Sigmoid colon (tissue), 6 donors: ENCODE measurements at regions not wholly inside any gene's neighbourhood (a gene's known extent, or its start where the extent isn't known, plus 50 kb on each side); places are given as distances from the start of the nearest gene placed in this dataset.

Experiments
- DNase-seq: peaks from one replicate; pipeline ENCODE4 v3.0.0-alpha.2; 2019
- H3K27ac ChIP-seq, 4 donors: fragments of 200-600 bp; sonication (generic); one replicate each; pipeline ENCODE4 v1.5.1; 2016 to 2019; ENCODE audit warnings: mild to moderate bottlenecking in 1 of 4
- H3K27me3 ChIP-seq, 3 donors: fragments of 200-600 bp; sonication (generic); one replicate each; pipeline ENCODE4 v1.5.1; 2019; ENCODE audit warnings: mild to moderate bottlenecking in 1 of 3
- H3K36me3 ChIP-seq, 4 donors: fragments of 200-600 bp; sonication (generic); one replicate each; pipeline ENCODE4 v1.5.1; 2016 to 2019
- H3K4me1 ChIP-seq, 4 donors: fragments of 200-600 bp; sonication (generic); one replicate each; pipeline ENCODE4 v1.5.1; 2017 to 2019
- H3K4me3 ChIP-seq, 4 donors: fragments of 200-600 bp; sonication (generic); one replicate each; pipeline ENCODE4 v1.5.1; 2017 to 2019; ENCODE audit warnings: mild to moderate bottlenecking in 2 of 4, moderate library complexity in 1 of 4
- H3K9me3 ChIP-seq, 4 donors: fragments of 200-600 bp in 3 of 4; sonication (generic) in 3 of 4; one replicate each; pipeline versions ENCODE4 v1.5.1 to v1.6.1; 2013 to 2019
- CTCF ChIP-seq, 4 experiments: fragments of 450-650 bp in 3 of 4; fragments of 200-600 bp in 1 of 4; IDR thresholded peaks; one replicate each; pipeline ENCODE4 v1.5.1; 2016 to 2019; ENCODE audit warnings: antibody characterized with exemption in 4 of 4, mild to moderate bottlenecking in 3 of 4, moderate library complexity in 2 of 4
- EP300 ChIP-seq, 4 donors: sonication (generic); formaldehyde crosslinking; IDR thresholded peaks; one replicate each; pipeline ENCODE4 v1.6.1; 2017; ENCODE audit warnings: antibody characterized with exemption in 4 of 4
- POLR2A ChIP-seq, 2 donors: fragments of 450-650 bp; IDR thresholded peaks; one replicate each; pipeline ENCODE4 v1.6.1; 2016; ENCODE audit warnings: antibody characterized with exemption in 2 of 2, mild to moderate bottlenecking in 2 of 2, moderate library complexity in 2 of 2
- POLR2AphosphoS5 ChIP-seq, 4 donors: sonication (generic); formaldehyde crosslinking; IDR thresholded peaks; one replicate each; pipeline ENCODE4 v1.6.1; 2017; ENCODE audit warnings: antibody characterized with exemption in 4 of 4
- WGBS, 2 donors: extraction: QIAGEN DNeasy Blood & Tissue Kit; methylation state at CpG; one replicate each; pipeline ENCODE4 v1.1.7; 2013; 5-methylcytosine and 5-hydroxymethylcytosine counted together
- intact Hi-C: fragments of 100-400 bp; cut with DNase I; formaldehyde crosslinking; loops from one replicate; pipeline ENCODE4 v1.15.1; 2023
- donor health status: healthy with polysubstance abuse.
- donor health status: healthy.

- intact Hi-C loops, result no loop called here
These were observed 174.9 kb upstream of the TRIM24 start for GRCh38 chr7:138285129-138285528.

GRCh38 chr7:138286846-138287245 is 173.2 kb upstream of the TRIM24 start:
- DNase-seq, result no peak
- no peak for TF ChIP-seq POLR2A (IDR thresholded peaks at IDR 0.05)
- no peak for TF ChIP-seq CTCF (IDR thresholded peaks at IDR 0.05)
- TF ChIP-seq POLR2AphosphoS5 (IDR thresholded peaks at IDR 0.05), result no peak
- no peak for TF ChIP-seq EP300 (IDR thresholded peaks at IDR 0.05)
- Histone ChIP-seq H3K36me3 (no peaks in the 10 kb centered on the region), H3K4me1 (no peaks in the 10 kb centered on the region), H3K4me3 (no peak overlapping the region), H3K27ac (no peak overlapping the region), H3K9me3 (peaks cover 0 to 3% (median 0%) of the 10 kb centered on the region in 4 donors), H3K27me3 (no peaks in the 10 kb centered on the region)
- intact Hi-C loops, result no loop called here
- WGBS, 2 donors, result 80 to 84% methylated on average over 3 of the region's 3 CpGs

More at GRCh38 chr7:138285129-138285528, 174.9 kb upstream of the TRIM24 start:
- Histone ChIP-seq H3K4me3 (no peak overlapping the region), H3K4me1 (no peaks in the 10 kb centered on the region), H3K27me3 (no peaks in the 10 kb centered on the region), H3K36me3 (no peaks in the 10 kb centered on the region), H3K9me3 (peaks cover 0 to 1% (median 0%) of the 10 kb centered on the region in 4 donors), H3K27ac (no peak overlapping the region)
- no peak for TF ChIP-seq EP300 (IDR thresholded peaks at IDR 0.05)
- no peak for TF ChIP-seq POLR2A (IDR thresholded peaks at IDR 0.05)
- TF ChIP-seq CTCF (IDR thresholded peaks at IDR 0.05), result no peak
- no peak for TF ChIP-seq POLR2AphosphoS5 (IDR thresholded peaks at IDR 0.05)
- DNase-seq, result no peak
- 44 to 73% methylated on average over 1 of the region's 1 CpG for WGBS, 2 donors

GRCh38 chr7:138287549-138287948 is 172.5 kb upstream of the TRIM24 start:
- TF ChIP-seq EP300 (IDR thresholded peaks at IDR 0.05), result no peak
- no peak for TF ChIP-seq POLR2AphosphoS5 (IDR thresholded peaks at IDR 0.05)
- no peak for TF ChIP-seq POLR2A (IDR thresholded peaks at IDR 0.05)
- no peak for TF ChIP-seq CTCF (IDR thresholded peaks at IDR 0.05)
- no peak overlapping the region for H3K27ac ChIP-seq
- H3K27me3 ChIP-seq, result no peaks in the 10 kb centered on the region
- 64 to 70% methylated on average over 2 of the region's 2 CpGs for WGBS, 2 donors
- intact Hi-C loops, result no loop called here
- H3K4me3 ChIP-seq, result no peak overlapping the region
- H3K9me3 ChIP-seq, result peaks cover 0 to 3% (median 0%) of the 10 kb centered on the region in 4 donors
- no peaks in the 10 kb centered on the region for H3K4me1 ChIP-seq
- DNase-seq, result no peak
- H3K36me3 ChIP-seq, result no peaks in the 10 kb centered on the region

- DNase-seq, result no peak
- Histone ChIP-seq H3K9me3 (peaks cover 0 to 3% (median 0%) of the 10 kb centered on the region in 4 donors), H3K4me1 (no peaks in the 10 kb centered on the region), H3K4me3 (no peak overlapping the region), H3K36me3 (no peaks in the 10 kb centered on the region), H3K27ac (no peak overlapping the region), H3K27me3 (no peaks in the 10 kb centered on the region)
- TF ChIP-seq EP300 (IDR thresholded peaks at IDR 0.05) (no peak), POLR2A (IDR thresholded peaks at IDR 0.05) (no peak), POLR2AphosphoS5 (IDR thresholded peaks at IDR 0.05) (no peak), CTCF (IDR thresholded peaks at IDR 0.05) (no peak)
- intact Hi-C loops, result no loop called here
These were observed 171.0 kb upstream of the TRIM24 start for GRCh38 chr7:138289082-138289481.

- Histone ChIP-seq H3K4me3 (no peak overlapping the region), H3K4me1 (no peaks in the 10 kb centered on the region), H3K36me3 (no peaks in the 10 kb centered on the region), H3K27me3 (no peaks in the 10 kb centered on the region), H3K9me3 (peaks cover 0 to 3% (median 0%) of the 10 kb centered on the region in 4 donors), H3K27ac (no peak overlapping the region)
- DNase-seq, result no peak
- 94 to 95% methylated on average over 2 of the region's 2 CpGs for WGBS, 2 donors
- TF ChIP-seq POLR2AphosphoS5 (IDR thresholded peaks at IDR 0.05), result no peak
- TF ChIP-seq EP300 (IDR thresholded peaks at IDR 0.05), result no peak
- no peak for TF ChIP-seq POLR2A (IDR thresholded peaks at IDR 0.05)
- TF ChIP-seq CTCF (IDR thresholded peaks at IDR 0.05), result no peak
- intact Hi-C loops, result no loop called here
These were observed 170.2 kb upstream of the TRIM24 start for GRCh38 chr7:138289864-138290263.
